ENCODE measurements at regions not wholly inside any gene's neighbourhood (a gene's known extent, or its start where the extent isn't known, plus 50 kb on each side); places are given as distances from the start of the nearest gene placed in this dataset.

DNA sequence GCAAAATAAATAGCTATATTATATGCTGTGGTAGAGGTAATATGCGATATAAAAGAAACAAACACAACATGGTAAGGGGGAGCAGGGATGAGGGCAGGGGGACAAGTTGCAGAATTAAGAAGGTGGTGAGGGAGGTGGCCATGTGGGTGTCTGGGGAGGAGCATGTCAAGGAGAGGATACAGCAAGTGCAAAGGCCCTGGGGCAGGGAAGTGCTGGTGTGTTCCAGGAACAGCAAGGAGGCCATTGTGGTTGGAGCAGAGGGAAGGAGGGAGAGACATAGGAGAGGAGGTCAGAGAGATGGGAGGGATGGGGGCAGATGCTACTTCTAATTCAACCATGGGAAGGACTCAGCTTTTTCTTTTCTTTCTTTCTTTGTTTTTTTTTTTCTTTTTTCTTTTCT lies 161.2 kb upstream of the IGSF21 start:
- no peaks in the 10 kb centered on the region for H3K4me1 ChIP-seq
- TF ChIP-seq, protein P1, sequence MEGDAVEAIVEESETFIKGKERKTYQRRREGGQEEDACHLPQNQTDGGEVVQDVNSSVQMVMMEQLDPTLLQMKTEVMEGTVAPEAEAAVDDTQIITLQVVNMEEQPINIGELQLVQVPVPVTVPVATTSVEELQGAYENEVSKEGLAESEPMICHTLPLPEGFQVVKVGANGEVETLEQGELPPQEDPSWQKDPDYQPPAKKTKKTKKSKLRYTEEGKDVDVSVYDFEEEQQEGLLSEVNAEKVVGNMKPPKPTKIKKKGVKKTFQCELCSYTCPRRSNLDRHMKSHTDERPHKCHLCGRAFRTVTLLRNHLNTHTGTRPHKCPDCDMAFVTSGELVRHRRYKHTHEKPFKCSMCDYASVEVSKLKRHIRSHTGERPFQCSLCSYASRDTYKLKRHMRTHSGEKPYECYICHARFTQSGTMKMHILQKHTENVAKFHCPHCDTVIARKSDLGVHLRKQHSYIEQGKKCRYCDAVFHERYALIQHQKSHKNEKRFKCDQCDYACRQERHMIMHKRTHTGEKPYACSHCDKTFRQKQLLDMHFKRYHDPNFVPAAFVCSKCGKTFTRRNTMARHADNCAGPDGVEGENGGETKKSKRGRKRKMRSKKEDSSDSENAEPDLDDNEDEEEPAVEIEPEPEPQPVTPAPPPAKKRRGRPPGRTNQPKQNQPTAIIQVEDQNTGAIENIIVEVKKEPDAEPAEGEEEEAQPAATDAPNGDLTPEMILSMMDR (IDR thresholded peaks at IDR 0.05) = no peak
- no peaks in the 10 kb centered on the region for H3K27me3 ChIP-seq (ENCODE audit: control insufficient read depth, insufficient read depth, low read length)
- no peak overlapping the region for H2AFZ ChIP-seq
- no peaks in the 10 kb centered on the region for H3K36me3 ChIP-seq (ENCODE audit: control insufficient read depth, insufficient read depth, low read length)
- H3K9me3 ChIP-seq (ENCODE audit: control insufficient read depth, low read length) = no peaks in the 10 kb centered on the region
- H3K4me2 ChIP-seq (ENCODE audit: low read length) = no peak overlapping the region
- H3K9ac ChIP-seq = no peak overlapping the region
- no peak overlapping the region for H3K4me3 ChIP-seq (ENCODE audit: low read depth, low read length)
- H3K27ac ChIP-seq = no peak overlapping the region
- H3K79me2 ChIP-seq = no peaks in the 10 kb centered on the region

DNA sequence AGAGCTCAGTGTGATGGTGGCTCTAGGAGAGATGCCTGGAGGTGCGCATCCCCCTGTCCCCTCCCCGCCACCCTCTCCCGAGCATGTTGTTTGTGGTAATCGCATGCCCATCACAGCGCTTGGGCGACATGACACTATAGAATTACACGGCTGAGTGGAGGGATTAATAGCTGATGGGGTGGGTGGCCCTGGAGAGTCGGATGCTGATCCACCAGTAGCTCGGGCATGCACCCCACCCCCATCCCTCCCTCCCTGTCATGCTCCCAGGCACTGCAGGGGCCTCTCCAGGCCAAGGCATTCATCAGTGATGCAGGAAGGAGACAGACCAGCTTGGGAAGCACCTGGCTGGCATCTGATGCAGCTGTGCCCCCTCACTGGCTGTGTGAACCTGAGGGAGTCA lies 159.0 kb upstream of the IGSF21 start:
- Histone ChIP-seq H3K4me1 (no peaks in the 10 kb centered on the region), H3K27me3 (ENCODE audit: control insufficient read depth, insufficient read depth, low read length) (no peaks in the 10 kb centered on the region), H3K9ac (no peak overlapping the region), H3K27ac (no peak overlapping the region), H3K4me3 (ENCODE audit: low read depth, low read length) (no peak overlapping the region), H2AFZ (no peak overlapping the region), H3K36me3 (ENCODE audit: control insufficient read depth, insufficient read depth, low read length) (no peaks in the 10 kb centered on the region), H3K79me2 (no peaks in the 10 kb centered on the region), H3K4me2 (ENCODE audit: low read length) (no peak overlapping the region), H3K9me3 (ENCODE audit: control insufficient read depth, low read length) (no peaks in the 10 kb centered on the region)
- TF ChIP-seq, protein P1 (IDR thresholded peaks at IDR 0.05) = no peak

DNA sequence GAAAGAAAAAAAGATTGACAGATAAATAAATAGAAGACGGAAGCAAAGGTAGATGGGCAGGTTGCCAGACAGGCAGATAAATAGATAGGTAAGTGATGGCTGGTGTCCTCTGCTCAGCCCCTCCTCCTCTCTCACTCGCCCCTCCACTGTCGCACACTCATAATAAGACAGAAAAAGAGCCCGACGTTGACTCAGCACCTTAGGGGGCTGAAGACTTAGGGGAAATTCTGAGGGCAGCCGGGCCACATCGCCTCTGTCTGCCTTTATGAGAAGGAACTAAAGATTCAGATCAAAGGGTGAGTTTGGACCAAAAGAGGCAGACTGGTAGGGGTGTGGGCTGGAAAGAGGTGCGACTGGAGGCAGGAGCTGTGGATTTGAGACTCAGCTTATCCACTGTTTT lies 158.1 kb upstream of the IGSF21 start:
- no peak overlapping the region for H3K4me2 ChIP-seq (ENCODE audit: low read length)
- no peak overlapping the region for H3K27ac ChIP-seq
- no peaks in the 10 kb centered on the region for H3K36me3 ChIP-seq (ENCODE audit: control insufficient read depth, insufficient read depth, low read length)
- H3K79me2 ChIP-seq = no peaks in the 10 kb centered on the region
- no peaks in the 10 kb centered on the region for H3K4me1 ChIP-seq
- H3K9me3 ChIP-seq (ENCODE audit: control insufficient read depth, low read length) = no peaks in the 10 kb centered on the region
- no peak overlapping the region for H3K9ac ChIP-seq
- no peaks in the 10 kb centered on the region for H3K27me3 ChIP-seq (ENCODE audit: control insufficient read depth, insufficient read depth, low read length)
- H2AFZ ChIP-seq = no peak overlapping the region
- TF ChIP-seq, protein P1 (IDR thresholded peaks at IDR 0.05) = no peak
- H3K4me3 ChIP-seq (ENCODE audit: low read depth, low read length) = no peak overlapping the region

DNA sequence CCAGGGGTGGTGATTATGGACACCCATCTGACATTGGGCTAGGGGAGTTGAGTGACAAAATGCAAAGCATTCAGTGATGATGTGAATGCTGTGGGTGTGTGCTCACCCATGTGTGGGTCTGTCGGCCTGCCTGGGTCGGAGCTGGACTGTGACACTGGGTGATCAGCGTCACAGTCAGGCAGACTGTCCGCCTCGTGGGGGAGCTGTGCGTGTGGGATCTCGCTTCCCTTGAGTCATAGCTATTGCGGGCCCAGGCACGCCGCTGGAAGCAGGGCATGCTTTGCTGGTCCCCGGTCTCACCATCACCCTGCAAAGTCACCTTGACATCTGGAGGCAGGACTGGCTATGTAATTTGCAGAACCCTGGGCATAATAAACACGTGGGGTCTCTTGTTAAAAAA lies 156.9 kb upstream of the IGSF21 start:
- H3K27ac ChIP-seq = no peak overlapping the region
- no peak overlapping the region for H2AFZ ChIP-seq
- H3K4me2 ChIP-seq (ENCODE audit: low read length) = no peak overlapping the region
- TF ChIP-seq, protein P1 (IDR thresholded peaks at IDR 0.05) = no peak
- H3K36me3 ChIP-seq (ENCODE audit: control insufficient read depth, insufficient read depth, low read length) = no peaks in the 10 kb centered on the region
- H3K4me1 ChIP-seq = no peaks in the 10 kb centered on the region
- no peak overlapping the region for H3K4me3 ChIP-seq (ENCODE audit: low read depth, low read length)
- no peaks in the 10 kb centered on the region for H3K9me3 ChIP-seq (ENCODE audit: control insufficient read depth, low read length)
- no peaks in the 10 kb centered on the region for H3K27me3 ChIP-seq (ENCODE audit: control insufficient read depth, insufficient read depth, low read length)
- no peak overlapping the region for H3K9ac ChIP-seq
- H3K79me2 ChIP-seq = no peaks in the 10 kb centered on the region

DNA sequence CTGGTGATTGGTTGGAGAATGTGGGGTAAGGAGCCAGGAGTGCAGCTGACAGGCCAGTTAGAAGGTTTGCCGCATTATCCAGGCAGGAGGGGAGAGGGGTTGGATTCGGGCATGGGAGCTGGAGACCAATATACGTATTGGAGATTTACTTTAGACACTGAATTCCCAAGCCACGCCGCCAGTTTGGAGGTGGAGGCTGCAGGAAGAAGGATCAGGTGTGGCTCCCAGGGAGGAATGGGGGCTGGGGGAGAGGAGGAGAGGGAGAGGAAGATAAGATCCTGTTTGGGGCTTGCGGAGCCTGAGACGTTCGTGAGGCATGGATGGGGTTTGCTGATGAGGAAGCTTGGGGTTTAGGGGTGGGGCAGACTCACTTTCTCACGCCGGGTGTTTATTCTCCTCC lies 155.1 kb upstream of the IGSF21 start:
- TF ChIP-seq, protein P1 (IDR thresholded peaks at IDR 0.05) = no peak
- Histone ChIP-seq H3K27me3 (ENCODE audit: control insufficient read depth, insufficient read depth, low read length) (no peaks in the 10 kb centered on the region), H3K9ac (no peak overlapping the region), H3K4me2 (ENCODE audit: low read length) (no peak overlapping the region), H3K9me3 (ENCODE audit: control insufficient read depth, low read length) (no peaks in the 10 kb centered on the region), H3K4me3 (ENCODE audit: low read depth, low read length) (no peak overlapping the region), H3K36me3 (ENCODE audit: control insufficient read depth, insufficient read depth, low read length) (no peaks in the 10 kb centered on the region), H2AFZ (no peak overlapping the region), H3K79me2 (no peaks in the 10 kb centered on the region), H3K4me1 (no peaks in the 10 kb centered on the region), H3K27ac (no peak overlapping the region)

All from parathyroid adenoma (tissue), 2 donors.